IgD-negative memory B cell (primary cell): ENCODE measurements at regions not wholly inside any gene's neighbourhood (a gene's known extent, or its start where the extent isn't known, plus 50 kb on each side); places are given as distances from the start of the nearest gene placed in this dataset.

Experiments
- H3K27ac Mint-ChIP-seq, 3 donors: one replicate each; pipeline ENCODE4 v1.8.0; 2020 to 2022; ENCODE audit warnings: mild to moderate bottlenecking in 3 of 3, mixed read lengths in 3 of 3, moderate library complexity in 1 of 3
- H3K27me3 Mint-ChIP-seq: one replicate; pipeline ENCODE4 v1.8.0; 2021; ENCODE audit warnings: mixed read lengths
- H3K36me3 Mint-ChIP-seq: one replicate; pipeline ENCODE4 v1.8.0; 2020; ENCODE audit warnings: mild to moderate bottlenecking, mixed read lengths
- H3K4me1 Mint-ChIP-seq, 3 donors: one replicate each; pipeline ENCODE4 v1.8.0; 2020 to 2022; ENCODE audit warnings: mixed read lengths in 3 of 3, mild to moderate bottlenecking in 1 of 3
- H3K4me3 Mint-ChIP-seq, 4 donors: one replicate each; pipeline ENCODE4 v1.8.0; 2020 to 2022; ENCODE audit warnings: mild to moderate bottlenecking in 4 of 4, mixed read lengths in 4 of 4, moderate library complexity in 3 of 4
- H3K9me3 Mint-ChIP-seq, 3 donors: one replicate each; pipeline ENCODE4 v1.8.0; 2020 to 2021; ENCODE audit warnings: mixed read lengths in 3 of 3, mild to moderate bottlenecking in 1 of 3

DNA sequence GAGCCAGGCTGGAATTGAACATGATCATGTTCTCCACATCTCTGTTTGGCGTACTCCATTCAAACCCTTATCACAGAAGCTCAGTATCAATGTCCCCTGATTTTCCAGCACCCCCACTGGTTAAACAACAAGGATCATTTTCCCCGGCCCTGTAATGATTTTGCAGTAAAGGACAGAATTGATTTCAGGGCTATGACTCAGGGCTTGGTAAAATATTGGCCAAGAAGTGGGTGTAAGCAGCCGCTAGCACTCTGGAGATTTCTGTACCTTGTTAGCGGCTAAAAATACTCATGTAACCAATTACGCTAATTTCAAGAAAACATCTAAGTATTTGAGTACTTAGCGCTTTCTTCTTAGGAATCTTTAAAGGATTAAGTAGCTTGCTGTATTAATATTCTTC is 69.5 kb upstream of the FNDC3A start:
- Mint-ChIP-seq H3K4me1 (no peaks in the 10 kb centered on the region), H3K27me3 (peaks cover 4% of the 10 kb centered on the region), H3K9me3 (peaks cover 0 to 2% (median 2%) of the 10 kb centered on the region in 3 donors), H3K36me3 (no peaks in the 10 kb centered on the region), H3K4me3 (no peak overlapping the region), H3K27ac (no peak overlapping the region)

DNA sequence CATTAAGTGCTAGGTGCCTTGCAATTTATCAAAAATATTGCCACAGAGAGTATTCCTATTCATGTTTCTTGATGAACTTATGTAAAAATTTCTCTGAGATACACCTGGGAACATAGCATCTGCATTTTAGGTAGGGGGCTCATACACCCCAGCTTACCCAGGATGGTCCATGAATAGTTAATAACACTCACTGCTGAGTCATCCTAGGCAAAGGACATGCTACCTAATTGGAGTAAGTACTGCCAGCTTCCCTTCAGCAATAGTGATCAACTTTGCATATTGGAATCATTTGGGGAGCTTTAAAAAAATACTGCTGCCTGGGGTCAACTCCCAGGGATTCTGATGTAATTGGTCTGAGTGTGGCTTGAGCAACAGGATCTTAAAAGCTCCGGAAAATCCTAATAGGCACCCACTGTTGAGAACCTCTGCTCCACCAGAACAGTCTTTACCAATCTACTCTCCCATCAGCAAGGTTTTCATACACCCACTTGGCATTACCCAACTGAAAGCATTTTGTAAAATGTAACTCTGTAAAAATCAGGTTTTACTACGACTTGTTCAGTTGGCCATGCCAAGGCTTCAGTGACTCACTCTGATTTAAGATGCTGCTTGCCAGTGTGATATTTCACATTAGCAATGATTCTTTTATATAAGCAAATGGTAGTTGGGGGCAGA is 67.2 kb upstream of the FNDC3A start:
- no peak overlapping the region for H3K27ac Mint-ChIP-seq
- peaks cover 0 to 2% (median 2%) of the 10 kb centered on the region in 3 donors for H3K9me3 Mint-ChIP-seq
- no peaks in the 10 kb centered on the region for H3K4me1 Mint-ChIP-seq
- peaks cover 4% of the 10 kb centered on the region for H3K27me3 Mint-ChIP-seq
- no peak overlapping the region for H3K4me3 Mint-ChIP-seq
- H3K36me3 Mint-ChIP-seq: no peaks in the 10 kb centered on the region

DNA sequence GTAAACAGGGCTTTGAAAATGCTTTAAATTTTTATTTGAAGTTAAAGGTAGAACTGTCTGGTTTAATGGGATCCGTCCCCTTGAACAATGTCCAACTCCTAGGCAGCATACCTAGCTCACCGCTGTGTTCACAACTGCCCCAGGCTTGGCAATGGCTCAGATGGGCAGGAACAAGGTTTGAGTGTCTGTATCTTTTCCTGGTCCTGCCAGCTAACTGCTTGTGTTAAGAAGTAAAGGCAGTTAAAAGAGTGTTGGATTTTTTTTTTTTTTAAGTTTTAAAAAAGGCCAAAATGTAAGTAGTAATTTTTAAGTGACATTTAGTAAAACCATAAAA is 66.7 kb upstream of the FNDC3A start:
- H3K9me3 Mint-ChIP-seq: peaks cover 0 to 2% (median 2%) of the 10 kb centered on the region in 3 donors
- no peak overlapping the region for H3K4me3 Mint-ChIP-seq
- H3K4me1 Mint-ChIP-seq: no peaks in the 10 kb centered on the region
- H3K27ac Mint-ChIP-seq: no peak overlapping the region
- H3K27me3 Mint-ChIP-seq: peaks cover 4% of the 10 kb centered on the region
- no peaks in the 10 kb centered on the region for H3K36me3 Mint-ChIP-seq

DNA sequence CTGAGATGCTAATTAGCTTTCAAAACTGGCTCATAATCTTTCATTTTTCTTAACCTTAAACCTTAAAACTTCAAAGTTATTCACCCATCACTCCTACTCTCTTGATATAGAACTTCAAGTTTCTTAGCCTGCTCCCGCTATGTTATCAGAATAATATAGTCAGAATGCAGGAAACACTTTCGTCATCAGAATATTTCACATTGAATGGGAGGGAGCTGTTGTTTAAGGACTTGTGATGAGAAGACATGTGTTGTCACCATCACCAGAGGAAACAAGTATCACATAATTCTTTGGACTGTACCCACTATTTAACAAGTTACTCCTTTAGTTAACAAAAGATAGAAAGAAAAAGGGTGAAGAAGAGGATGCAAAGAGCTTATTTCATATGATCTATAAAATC is 65.0 kb upstream of the FNDC3A start:
- Mint-ChIP-seq H3K36me3 (no peaks in the 10 kb centered on the region), H3K27me3 (peaks cover 8% of the 10 kb centered on the region), H3K9me3 (peaks cover 0 to 2% (median 2%) of the 10 kb centered on the region in 3 donors), H3K4me3 (no peak overlapping the region), H3K4me1 (no peaks in the 10 kb centered on the region), H3K27ac (no peak overlapping the region)

DNA sequence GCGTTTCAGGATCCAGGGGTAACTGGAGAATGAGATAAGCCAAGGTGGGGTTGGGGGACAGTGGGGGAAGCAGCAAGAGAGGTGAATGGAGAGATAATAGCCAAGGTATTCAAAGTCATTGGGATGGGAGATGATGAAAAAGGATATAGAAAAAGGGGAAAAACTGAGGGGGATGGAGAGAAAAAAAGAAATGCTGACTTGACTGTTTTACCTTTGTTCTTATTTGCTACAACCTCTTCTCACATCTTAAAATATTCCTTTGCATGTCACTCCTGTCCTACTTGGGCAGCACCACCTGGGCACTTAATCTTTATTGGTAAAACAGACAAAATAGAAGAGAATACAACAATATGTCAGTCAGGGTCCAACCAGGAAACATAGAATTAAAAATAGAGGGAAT is 56.0 kb upstream of the FNDC3A start:
- H3K4me3 Mint-ChIP-seq: no peak overlapping the region

DNA sequence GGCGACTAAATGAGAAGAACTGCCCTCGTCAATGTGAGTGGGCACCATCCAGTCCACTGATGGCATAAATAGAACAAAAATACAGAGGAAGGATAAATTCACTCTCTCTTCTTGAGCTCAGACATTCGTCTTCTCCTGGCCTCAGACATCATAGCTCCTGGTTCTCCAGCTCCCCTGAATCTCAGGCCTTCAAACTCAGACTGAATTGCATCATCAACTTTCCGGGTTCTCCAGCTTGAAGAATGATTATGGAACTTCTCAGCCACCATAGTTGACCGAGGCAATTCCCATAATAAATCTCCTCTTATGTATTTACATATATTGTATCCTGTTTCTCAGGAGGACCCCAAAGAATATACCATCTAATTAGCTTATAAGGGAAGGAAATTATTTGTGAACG is 55.0 kb upstream of the FNDC3A start:
- H3K36me3 Mint-ChIP-seq: no peaks in the 10 kb centered on the region
- H3K27ac Mint-ChIP-seq: no peak overlapping the region

More for the DNA sequence above, 56.0 kb upstream of the FNDC3A start:
- Mint-ChIP-seq H3K9me3 (peaks cover 0 to 4% (median 0%) of the 10 kb centered on the region in 3 donors), H3K4me1 (no peaks in the 10 kb centered on the region), H3K36me3 (no peaks in the 10 kb centered on the region), H3K27ac (no peak overlapping the region), H3K27me3 (peaks cover 15% of the 10 kb centered on the region)

DNA sequence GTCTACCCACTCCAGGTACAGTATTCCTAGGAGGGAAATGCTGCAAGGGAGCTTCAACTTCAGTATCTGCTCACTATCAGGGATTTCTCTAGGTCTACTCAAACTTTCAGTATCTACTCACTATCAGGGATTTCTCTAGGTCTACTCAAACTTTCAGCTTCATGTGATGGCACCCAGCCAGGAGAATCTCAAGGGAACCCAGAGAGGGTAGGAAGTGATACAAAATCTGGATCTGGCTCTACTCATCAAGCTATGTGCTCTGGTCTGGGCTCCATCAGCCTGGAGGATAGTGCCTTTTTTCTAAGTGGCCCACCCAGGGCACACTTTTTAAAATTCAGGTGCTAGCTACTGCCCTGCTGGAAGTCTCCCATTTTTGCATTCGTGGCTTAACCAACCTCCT is 52.3 kb upstream of the FNDC3A start:
- no peak overlapping the region for H3K4me3 Mint-ChIP-seq
- H3K27ac Mint-ChIP-seq: peak overlapping the region in 2 of 3 donors; percentile 17 to 28
- H3K9me3 Mint-ChIP-seq: no peaks in the 10 kb centered on the region
- no peaks in the 10 kb centered on the region for H3K36me3 Mint-ChIP-seq
- H3K4me1 Mint-ChIP-seq: no peaks in the 10 kb centered on the region
- H3K27me3 Mint-ChIP-seq: peaks cover 10% of the 10 kb centered on the region

More for the DNA sequence above, 55.0 kb upstream of the FNDC3A start:
- Mint-ChIP-seq H3K4me1 (no peaks in the 10 kb centered on the region), H3K9me3 (peaks cover 0 to 4% (median 0%) of the 10 kb centered on the region in 3 donors), H3K27me3 (peaks cover 11% of the 10 kb centered on the region), H3K4me3 (no peak overlapping the region)

DNA sequence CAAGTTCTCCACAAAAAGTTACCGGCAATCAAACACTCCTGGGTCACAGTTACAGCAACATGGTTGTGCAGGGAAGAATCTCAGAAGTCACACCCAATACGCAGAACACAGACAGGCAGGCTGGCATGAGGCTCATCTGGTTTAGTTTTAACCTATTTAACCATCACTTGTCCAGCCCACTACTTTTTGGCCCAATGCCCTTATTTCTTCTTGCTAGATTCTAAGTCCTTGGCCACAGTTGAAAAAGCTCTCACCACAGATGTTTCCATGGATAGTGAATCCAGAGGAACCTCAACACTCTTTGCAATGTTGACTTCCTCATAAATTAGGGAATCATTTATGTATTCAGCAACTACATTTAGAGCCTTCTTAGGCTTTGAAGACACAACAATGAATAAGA is 50.7 kb upstream of the FNDC3A start:
- H3K4me1 Mint-ChIP-seq: no peaks in the 10 kb centered on the region
- H3K27ac Mint-ChIP-seq: no peak overlapping the region
- H3K27me3 Mint-ChIP-seq: peaks cover 13% of the 10 kb centered on the region
- H3K36me3 Mint-ChIP-seq: no peaks in the 10 kb centered on the region
- H3K4me3 Mint-ChIP-seq: no peak overlapping the region
- peaks cover 0 to 3% (median 0%) of the 10 kb centered on the region in 3 donors for H3K9me3 Mint-ChIP-seq
